ENCODE measurements at regions not wholly inside any gene's neighbourhood (a gene's known extent, or its start where the extent isn't known, plus 50 kb on each side); places are given as distances from the start of the nearest gene placed in this dataset.

GRCh38 chr13:82963226-82964099 lies 918.8 kb downstream of the SLITRK1 start:
- WGBS (ENCODE audit: missing lambda C conversion rate): 27% methylated on average over 7 of the region's 7 CpGs
- H3K4me3 ChIP-seq: no peak overlapping the region
- ChIA-PET CTCF (no interaction called here), POLR2A (no interaction called here)
- H3K4me1 ChIP-seq: no peaks in the 10 kb centered on the region
- no peak for DNase-seq (ENCODE audit: low read depth in 1 of 2, low spot score in 1 of 2)
- H3K9me3 ChIP-seq: no peaks in the 10 kb centered on the region
- H3K4me2 ChIP-seq: no peak overlapping the region
- H3K27ac ChIP-seq: no peak overlapping the region
- no peak for ATAC-seq
- TF ChIP-seq MYC (IDR thresholded peaks at IDR 0.05; ENCODE audit: borderline replicate concordance, low read length) (no peak), JUN (IDR thresholded peaks at IDR 0.05) (no peak), RARB (CRISPR knock-in tag; IDR thresholded peaks at IDR 0.05) (no peak), PBX3 (IDR thresholded peaks at IDR 0.05) (no peak), HOXB13 (CRISPR knock-in tag; IDR thresholded peaks at IDR 0.05; ENCODE audit: low read depth) (no peak), EP300 (IDR thresholded peaks at IDR 0.05) (no peak), FOSL2 (IDR thresholded peaks at IDR 0.05) (no peak), FOSL2 (CRISPR knock-in tag; IDR thresholded peaks at IDR 0.05) (no peak), JUNB (IDR thresholded peaks at IDR 0.05) (no peak), ELK1 (IDR thresholded peaks at IDR 0.05; ENCODE audit: low read depth, low read length) (no peak), CEBPB (IDR thresholded peaks at IDR 0.05) (no peak), EHF (CRISPR knock-in tag; IDR thresholded peaks at IDR 0.05) (no peak), USF2 (IDR thresholded peaks at IDR 0.05) (no peak), SMC3 (IDR thresholded peaks at IDR 0.05) (no peak), NFE2L2 (conservative IDR thresholded peaks at IDR 0.05; ENCODE audit: low read length) (no peak), CTCF (IDR thresholded peaks at IDR 0.05) (no peak)
- FAIRE-seq: no peak

GRCh38 chr13:82962397-82962796 lies 919.9 kb downstream of the SLITRK1 start:
- no peak overlapping the region for H3K4me3 ChIP-seq
- H3K4me2 ChIP-seq: no peak overlapping the region
- H3K9me3 ChIP-seq: no peaks in the 10 kb centered on the region
- ChIA-PET CTCF (no interaction called here), POLR2A (no interaction called here)
- DNase-seq (ENCODE audit: low read depth in 1 of 2, low spot score in 1 of 2): no peak
- no peaks in the 10 kb centered on the region for H3K4me1 ChIP-seq
- no peak for ATAC-seq
- no peak for FAIRE-seq
- no peak for TF ChIP-seq SREBF2 (IDR thresholded peaks at IDR 0.05)
- TF ChIP-seq HMGXB4 (CRISPR knock-in tag; IDR thresholded peaks at IDR 0.05; ENCODE audit: borderline replicate concordance): no peak
- no peak for TF ChIP-seq MAFK (IDR thresholded peaks at IDR 0.05; ENCODE audit: partially characterized antibody)
- TF ChIP-seq HOXB13 (CRISPR knock-in tag; IDR thresholded peaks at IDR 0.05; ENCODE audit: low read depth): no peak
- TF ChIP-seq ESRRA (IDR thresholded peaks at IDR 0.05; ENCODE audit: borderline replicate concordance, low read length): no peak
- no peak for TF ChIP-seq REST (IDR thresholded peaks at IDR 0.05)
- TF ChIP-seq RFX5 (IDR thresholded peaks at IDR 0.05): no peak
- WGBS (ENCODE audit: missing lambda C conversion rate): 5% methylated on average over 3 of the region's 3 CpGs
- H3K27ac ChIP-seq: no peak overlapping the region

Measured in A549 (cell line).